AG09319 (cell line): ENCODE measurements at regions not wholly inside any gene's neighbourhood (a gene's known extent, or its start where the extent isn't known, plus 50 kb on each side); places are given as distances from the start of the nearest gene placed in this dataset.
"Not testable (repeated sequence)": the region's sequence is repeated elsewhere in the genome, so short reads cannot be mapped to it uniquely, and the experiment has no call there.

Experiments used
- DNase-seq: peaks from one replicate; pipeline ENCODE4 v3.0.0-alpha.2; 2010; ENCODE audit warnings: low read depth; ENCODE audit errors: extremely low read depth
- CTCF ChIP-seq: IDR thresholded peaks from 2 replicates; pipeline ENCODE4 v1.5.1; 2011; ENCODE audit warnings: low read depth, mild to moderate bottlenecking, inconsistent platforms, low read length, moderate library complexity

GRCh38 chr2:146392186-146392585 lies 1452.6 kb upstream of the ACVR2A start:
- DNase-seq = no peak
- no peak for TF ChIP-seq CTCF

- no peak for DNase-seq
- TF ChIP-seq CTCF = no peak
Observed at GRCh38 chr2:146388757-146389156, 1456.1 kb upstream of the ACVR2A start.

GRCh38 chr2:146386096-146386495 lies 1458.7 kb upstream of the ACVR2A start:
- no peak for DNase-seq
- TF ChIP-seq CTCF = no peak

- no peak for TF ChIP-seq CTCF
- DNase-seq = no peak
Observed at GRCh38 chr2:146385031-146385430, 1459.8 kb upstream of the ACVR2A start.

GRCh38 chr2:146376511-146377064 lies 1468.2 kb upstream of the ACVR2A start:
- no peak for TF ChIP-seq CTCF

GRCh38 chr2:146374505-146374904 lies 1470.3 kb upstream of the ACVR2A start:
- DNase-seq = no peak
- TF ChIP-seq CTCF = no peak

More at GRCh38 chr2:146376511-146377064, 1468.2 kb upstream of the ACVR2A start:
- DNase-seq = no peak

- DNase-seq = not testable (repeated sequence)
Observed at GRCh38 chr2:146371364-146371763, 1473.5 kb upstream of the ACVR2A start.

- DNase-seq = no peak
- no peak for TF ChIP-seq CTCF
Observed at GRCh38 chr2:146370826-146371225, 1474.0 kb upstream of the ACVR2A start.
